ENCODE measurements at regions not wholly inside any gene's neighbourhood (a gene's known extent, or its start where the extent isn't known, plus 50 kb on each side); places are given as distances from the start of the nearest gene placed in this dataset.

- BruUV-seq (replicated peaks) = no TSS peak
- H3K9me2 ChIP-seq (ENCODE audit: insufficient read depth) = no peaks in the 10 kb centered on the region
- no peak for TF ChIP-seq ATF3 (IDR thresholded peaks at IDR 0.05)
- TF ChIP-seq RAD21 (IDR thresholded peaks at IDR 0.05; ENCODE audit: low read depth) = no peak
- no peak for TF ChIP-seq POLR2AphosphoS5 (IDR thresholded peaks at IDR 0.05; ENCODE audit: low read depth, low read length)
- TF ChIP-seq ZBTB33 (IDR thresholded peaks at IDR 0.05; ENCODE audit: extremely low read depth, insufficient replicate concordance, low read length) = no peak
- no peak for TF ChIP-seq EZH2 (IDR thresholded peaks at IDR 0.05)
- TF ChIP-seq CEBPB (IDR thresholded peaks at IDR 0.05; ENCODE audit: low read depth) = no peak
- TF ChIP-seq SP1 (IDR thresholded peaks at IDR 0.05; ENCODE audit: low read depth) = no peak
- TF ChIP-seq FOSL1 (IDR thresholded peaks at IDR 0.05; ENCODE audit: low read depth) = no peak
- no peak for TF ChIP-seq REST (IDR thresholded peaks at IDR 0.05; ENCODE audit: low read depth)
- no peak for TF ChIP-seq ZNF274 (IDR thresholded peaks at IDR 0.05; ENCODE audit: low read depth, low read length)
- no peak for TF ChIP-seq EZH2phosphoT487 (IDR thresholded peaks at IDR 0.05; ENCODE audit: borderline replicate concordance)
- TF ChIP-seq CTCF (IDR thresholded peaks at IDR 0.05 in 2 of 3, conservative IDR thresholded peaks at IDR 0.05 in 1 of 3; ENCODE audit: borderline replicate concordance in 1 of 3, insufficient read depth in 1 of 3, low read depth in 2 of 3, low read length in 2 of 3) = no peak
- TF ChIP-seq YY1 (IDR thresholded peaks at IDR 0.05; ENCODE audit: extremely low read depth, insufficient replicate concordance, low read depth, low read length) = no peak
- TF ChIP-seq SRF (IDR thresholded peaks at IDR 0.05; ENCODE audit: low read depth) = no peak
- no peak for TF ChIP-seq CBX3 (IDR thresholded peaks at IDR 0.05; ENCODE audit: low read depth)
- no peak for TF ChIP-seq EGR1 (IDR thresholded peaks at IDR 0.05; ENCODE audit: low read depth)
- no peak overlapping the region for H3K9ac ChIP-seq (ENCODE audit: low read length)
- DNase-seq (ENCODE audit: low read depth, low spot score) (no peak), ATAC-seq (no peak)
- no peak overlapping the region for H3K4me2 ChIP-seq (ENCODE audit: low read length)
- ChIA-PET CTCF (no interaction called here), RAD21 (ENCODE audit: low non-redundant PET in 1 of 2, low total read pairs in 2 of 2, uncharacterized antibody in 2 of 2, unreplicated experiment in 2 of 2) (no interaction called here), POLR2A (no interaction called here)
- H3K9me3 ChIP-seq (ENCODE audit: control insufficient read depth in 1 of 2, insufficient read depth in 1 of 2, low read depth in 1 of 2, low read length in 2 of 2) = no peaks in the 10 kb centered on the region
- H2AFZ ChIP-seq (ENCODE audit: low read depth, low read length, poor library complexity, severe bottlenecking) = no peak overlapping the region
- no peaks in the 10 kb centered on the region for H3K36me3 ChIP-seq (ENCODE audit: control insufficient read depth in 1 of 2, insufficient read depth in 2 of 2, low read length in 2 of 2)
- no peaks in the 10 kb centered on the region for H3K79me2 ChIP-seq (ENCODE audit: insufficient read depth, low read length)
- no peaks in the 10 kb centered on the region for H3K4me1 ChIP-seq (ENCODE audit: control insufficient read depth in 1 of 2, insufficient read depth in 2 of 2, low read length in 2 of 2)
- no peaks in the 10 kb centered on the region for H3K27me3 ChIP-seq (ENCODE audit: insufficient read depth, low read length)
- intact Hi-C loops (cut with micrococcal nuclease) = no loop called here
- H4K20me1 ChIP-seq (ENCODE audit: insufficient read depth) = no peaks in the 10 kb centered on the region
- no peak overlapping the region for H3K4me3 ChIP-seq (replicated peaks in 1 of 2; ENCODE audit: low read depth in 1 of 2, low read length in 2 of 2)
- no peak overlapping the region for H3K27ac ChIP-seq (ENCODE audit: low read depth, low read length)
Measured at GRCh38 chr13:109630271-109630670, 156.1 kb downstream of the IRS2 start.

Measured in HCT116 (cell line).